ENCODE measurements at regions not wholly inside any gene's neighbourhood (a gene's known extent, or its start where the extent isn't known, plus 50 kb on each side); places are given as distances from the start of the nearest gene placed in this dataset.
"Not testable (repeated sequence)": the region's sequence is repeated elsewhere in the genome, so short reads cannot be mapped to it uniquely, and the experiment has no call there.

DNA sequence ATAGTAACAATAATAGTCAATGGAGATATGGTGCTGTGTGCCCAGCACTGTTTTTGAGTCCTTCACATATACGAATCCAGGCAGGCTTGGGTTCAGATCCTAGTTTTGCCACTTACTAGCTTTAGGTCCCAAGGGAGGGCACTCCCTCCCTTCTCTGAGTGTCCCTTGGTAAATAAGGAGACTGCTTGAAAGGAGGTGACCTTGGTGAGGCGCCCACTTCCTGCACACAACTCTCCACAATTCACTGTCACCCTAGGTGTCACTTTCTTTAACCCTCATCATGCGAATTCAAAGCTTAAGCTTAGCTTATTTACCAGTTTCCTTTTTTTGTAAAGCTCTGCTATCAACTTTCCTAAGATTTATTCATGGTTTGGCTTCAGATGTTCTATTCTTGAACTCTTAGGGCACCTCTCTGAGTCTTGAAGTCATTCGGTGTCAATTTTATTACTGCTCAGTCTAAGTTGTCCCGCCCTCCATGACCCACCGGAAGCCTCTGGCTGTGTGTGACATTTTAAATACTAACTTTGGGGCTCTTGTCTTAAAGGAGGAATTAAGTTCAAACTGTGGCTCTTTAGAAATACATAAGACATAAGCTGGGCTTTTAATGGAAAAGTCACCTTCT, 170.7 kb upstream of the ZNF618 start:
- FAIRE-seq = no peak

DNA sequence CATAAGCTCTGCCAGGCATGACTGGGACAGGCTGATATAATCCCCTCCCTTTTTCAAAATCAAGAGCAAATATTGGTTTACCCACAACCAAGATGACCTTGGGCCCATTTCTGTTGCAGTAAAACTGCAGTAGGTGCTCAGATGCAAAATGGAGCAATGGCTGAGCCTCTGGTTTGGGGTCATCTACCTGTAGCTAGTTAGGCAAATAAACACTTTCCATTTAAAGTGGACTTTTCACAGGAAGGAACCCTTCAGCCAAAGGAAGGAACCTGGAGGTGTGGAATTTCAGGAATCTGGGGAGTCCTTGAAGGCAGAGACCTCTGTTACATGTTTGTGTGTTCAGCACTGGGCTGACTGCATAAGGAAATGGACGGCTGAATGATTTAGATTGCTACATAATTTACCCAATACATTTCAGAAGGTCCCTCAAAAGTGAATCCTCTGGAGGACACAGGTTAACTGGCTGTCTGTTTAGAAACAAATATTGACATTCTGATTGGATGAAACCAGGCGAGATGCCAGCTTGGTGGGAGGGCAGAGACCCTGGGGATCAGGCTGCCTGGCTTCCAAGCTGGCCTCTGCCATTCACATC, 170.1 kb upstream of the ZNF618 start:
- no peak for FAIRE-seq

DNA sequence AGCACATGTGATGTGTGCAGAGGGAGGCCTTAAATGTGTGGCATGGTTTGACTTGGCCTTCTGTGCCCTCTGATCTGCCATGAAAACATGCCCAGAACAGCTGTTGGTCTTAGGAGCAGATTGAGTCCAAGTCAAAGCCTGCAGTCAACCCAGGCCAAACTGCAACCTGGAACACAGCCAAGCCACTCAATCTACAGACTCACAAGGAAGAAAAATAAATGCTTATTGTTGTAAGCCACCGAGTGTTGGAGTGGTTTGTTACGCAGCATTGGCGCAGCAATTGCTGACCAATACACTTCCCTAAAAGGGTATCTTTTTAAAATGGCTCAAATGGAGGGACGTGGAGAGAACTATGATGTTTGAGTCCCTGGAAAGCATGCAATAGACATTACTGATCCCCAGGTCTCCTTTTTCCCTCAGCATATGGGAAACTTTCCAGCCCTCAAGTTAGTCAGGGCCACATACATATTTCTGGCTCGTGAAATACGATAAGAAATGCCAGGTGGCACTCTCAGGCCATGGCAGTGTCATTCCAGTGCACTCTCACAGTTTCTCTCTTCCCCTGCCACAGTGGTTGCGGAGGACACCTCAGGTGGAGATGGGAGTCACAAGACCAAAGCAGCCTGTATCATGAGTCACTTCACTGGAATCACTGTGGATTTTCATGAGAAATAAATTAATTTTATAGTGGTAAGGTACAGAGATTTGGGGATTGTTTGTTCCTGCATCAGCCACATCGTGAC, 168.0 kb upstream of the ZNF618 start:
- no peak for FAIRE-seq

DNA sequence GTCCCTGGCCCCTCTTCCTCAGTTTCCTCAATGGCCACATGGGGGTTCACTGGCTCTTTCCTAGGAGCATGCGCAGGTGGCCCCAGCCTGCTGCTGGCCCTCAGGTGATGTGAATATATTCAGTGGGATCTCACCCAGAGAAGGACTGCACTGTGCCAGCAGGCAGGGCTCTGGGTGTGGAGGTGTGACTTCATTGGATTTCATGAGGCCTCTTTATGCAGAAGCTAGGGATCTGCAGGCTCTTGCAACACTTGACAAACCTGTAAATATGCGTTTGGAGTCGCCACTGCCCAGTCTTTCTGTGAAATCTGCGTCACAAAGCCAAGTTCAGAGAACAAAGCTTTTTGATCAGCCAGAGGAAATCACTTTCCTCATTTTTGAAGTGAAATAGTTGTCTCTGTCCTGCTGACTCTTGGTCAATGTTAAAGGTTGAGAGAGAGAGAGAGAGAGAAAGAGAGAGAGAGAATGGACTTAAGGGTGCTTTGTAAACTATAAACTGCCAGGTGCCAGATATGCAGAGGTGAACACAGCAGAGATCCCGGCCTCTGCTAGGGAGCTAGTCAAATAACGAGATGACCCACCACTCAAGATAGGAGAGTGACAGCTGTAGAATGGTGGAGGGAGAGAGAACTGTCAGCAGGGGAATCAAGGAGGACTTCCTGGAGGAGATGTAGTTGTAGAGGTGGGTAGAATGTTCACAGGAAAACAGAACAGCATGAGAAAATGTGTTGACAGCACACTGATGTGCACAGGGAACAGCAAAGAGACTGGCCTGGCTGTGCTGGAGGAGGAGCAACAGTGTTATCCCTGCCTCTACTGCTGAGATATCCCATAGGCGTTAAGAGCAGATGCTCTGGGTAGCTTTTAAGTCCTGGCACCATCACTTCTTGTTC, 167.0 kb upstream of the ZNF618 start:
- FAIRE-seq = no peak

DNA sequence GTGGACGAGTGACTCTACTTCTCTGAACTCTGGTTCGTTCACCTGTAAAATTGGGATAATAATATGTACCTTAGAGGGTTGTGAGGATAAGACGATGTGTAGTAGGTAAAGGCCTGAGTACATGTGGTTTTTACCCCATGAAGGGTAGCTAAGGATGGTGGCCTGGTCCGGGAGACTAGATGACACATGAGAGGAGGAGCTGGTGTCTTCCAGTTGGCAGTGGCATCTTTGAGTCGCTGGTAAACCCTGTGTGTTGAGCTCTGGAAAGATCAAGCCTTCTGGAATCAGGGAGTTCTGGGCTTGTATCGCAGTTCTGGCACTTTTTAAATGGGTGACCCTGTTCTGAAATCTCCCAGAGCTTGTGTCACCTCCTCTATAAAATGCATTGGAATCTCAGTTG, 166.4 kb upstream of the ZNF618 start:
- FAIRE-seq = no peak

DNA sequence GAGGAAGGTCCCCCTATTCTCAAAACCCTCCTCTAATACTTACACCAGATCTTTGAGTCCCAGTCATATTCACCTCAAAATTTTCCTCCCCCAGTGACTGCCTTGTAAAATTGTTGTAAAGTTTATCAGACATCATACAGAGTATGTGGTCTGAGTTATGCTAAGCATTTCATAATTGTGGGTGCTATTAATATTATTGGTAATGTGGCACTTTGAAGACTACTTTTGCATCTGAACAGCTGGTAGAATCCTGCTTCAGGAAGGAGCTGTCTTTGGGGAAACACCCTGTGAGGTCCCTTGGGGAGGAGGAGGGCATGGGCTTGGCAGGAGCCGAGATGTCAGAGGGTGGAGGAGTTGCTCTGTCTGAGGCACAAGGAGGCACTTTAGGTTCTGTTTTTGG, 164.9 kb upstream of the ZNF618 start:
- no peak for FAIRE-seq

DNA sequence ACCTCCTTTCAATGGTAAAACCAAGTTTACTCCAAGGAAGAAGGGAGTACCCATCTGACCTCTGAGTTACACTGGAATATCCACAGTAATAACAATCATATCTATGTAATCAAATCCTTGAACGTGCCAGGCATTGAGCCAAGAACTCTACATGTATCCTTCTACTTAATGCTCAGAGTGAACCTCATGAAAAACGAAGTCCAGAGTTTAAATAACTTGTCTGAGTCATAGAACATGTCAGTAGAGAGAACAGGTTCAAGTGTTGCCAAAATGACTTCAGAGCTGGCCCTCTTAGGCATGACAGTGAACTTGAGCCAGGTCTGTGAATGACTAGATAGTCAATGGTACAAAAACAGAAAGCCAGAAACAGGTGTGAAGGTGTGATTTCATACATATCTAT, 164.1 kb upstream of the ZNF618 start:
- no peak for FAIRE-seq

DNA sequence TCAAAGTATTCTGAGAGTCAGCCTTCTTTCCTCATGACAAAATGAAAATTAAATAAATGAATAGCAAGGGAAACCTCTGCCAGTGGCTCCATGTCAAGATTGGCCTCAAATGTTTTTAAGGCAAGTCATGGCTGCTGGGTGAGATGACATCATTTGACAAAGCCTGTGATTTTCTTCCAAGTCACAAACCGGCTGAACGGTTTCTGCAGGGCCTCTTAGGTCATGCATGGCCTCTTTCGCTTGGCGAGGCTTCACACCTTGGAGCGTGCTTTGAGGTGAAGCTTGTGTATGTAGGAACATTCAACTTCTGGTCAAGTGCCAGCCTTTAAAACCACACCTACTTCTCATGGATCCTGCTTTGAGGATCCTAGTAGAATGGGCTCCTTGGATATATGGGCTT, 161.0 kb upstream of the ZNF618 start:
- no peak for FAIRE-seq

DNA sequence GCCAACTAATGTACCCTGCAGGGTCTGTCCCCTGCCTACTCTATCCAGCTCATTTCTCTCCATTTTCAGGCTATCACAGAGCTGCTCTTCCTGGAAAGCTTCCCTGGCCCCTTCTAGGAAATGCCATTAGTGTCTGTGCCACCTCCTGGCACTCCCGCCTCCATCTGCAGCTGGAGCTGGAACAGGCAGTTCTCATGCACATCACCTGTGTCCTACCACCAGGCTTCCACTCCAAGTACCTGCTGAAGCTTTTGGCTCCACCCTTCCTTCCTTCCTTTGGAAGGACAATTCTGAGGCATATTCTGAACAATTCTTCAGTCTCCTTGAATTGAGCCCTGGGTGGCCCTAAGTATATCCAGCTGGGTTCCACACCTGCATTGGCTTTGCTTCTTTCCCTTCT, 156.2 kb upstream of the ZNF618 start:
- FAIRE-seq = no peak

DNA sequence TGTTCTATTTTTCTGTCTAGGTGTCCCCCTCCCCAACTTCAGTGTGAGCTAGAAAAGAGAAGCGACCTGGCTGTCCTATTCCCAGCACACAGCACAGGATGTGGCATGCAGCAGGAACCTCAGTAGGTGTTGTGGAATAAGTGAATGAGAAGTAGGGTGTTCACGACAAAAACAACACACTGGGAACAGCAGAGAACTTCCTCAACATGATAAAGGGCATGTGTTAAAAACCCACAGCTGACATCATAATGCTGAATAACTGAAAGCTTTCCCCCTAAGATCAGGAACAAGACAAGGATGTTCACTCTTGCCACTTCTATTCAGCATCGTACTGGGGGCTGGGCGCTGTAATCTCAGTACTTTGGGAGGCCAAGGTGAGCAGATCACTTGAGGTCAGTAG, 155.6 kb upstream of the ZNF618 start:
- no peak for FAIRE-seq

DNA sequence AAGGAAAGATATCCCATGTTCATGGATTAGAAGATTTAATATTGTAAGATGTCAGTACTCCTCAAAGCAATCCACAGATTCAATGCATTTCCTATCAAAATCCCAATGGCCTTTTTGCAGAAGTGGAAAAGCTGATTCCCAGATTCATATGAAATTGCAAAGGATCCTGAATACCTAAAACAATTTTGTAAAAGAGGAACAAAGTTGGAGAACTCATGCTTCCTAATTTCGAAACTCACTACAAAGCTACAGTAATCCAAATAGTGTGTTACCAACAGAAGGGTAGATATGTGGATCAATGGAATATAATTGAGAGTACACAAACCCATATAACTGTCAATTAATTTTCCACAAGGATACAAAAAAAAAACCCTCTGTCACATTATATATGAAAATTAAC, 154.3 kb upstream of the ZNF618 start:
- FAIRE-seq = no peak

DNA sequence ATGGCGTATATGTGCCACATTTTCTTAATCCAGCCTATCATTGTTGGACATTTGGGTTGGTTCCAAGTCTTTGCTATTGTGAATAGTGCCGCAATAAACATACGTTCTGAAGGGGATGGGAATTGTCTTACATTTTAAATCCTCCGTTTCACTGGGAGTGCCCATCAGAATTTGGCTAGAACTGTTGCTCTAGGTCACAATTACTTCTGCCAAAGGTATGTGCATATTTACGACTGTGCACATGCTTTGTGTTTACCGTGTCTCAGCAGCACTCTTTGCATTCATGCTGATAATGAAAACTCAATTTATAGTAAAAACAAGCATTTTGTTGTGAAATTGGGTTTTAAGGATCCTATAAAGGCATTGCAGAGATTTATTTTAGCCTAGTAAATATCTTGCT, 151.9 kb upstream of the ZNF618 start:
- FAIRE-seq = no peak

DNA sequence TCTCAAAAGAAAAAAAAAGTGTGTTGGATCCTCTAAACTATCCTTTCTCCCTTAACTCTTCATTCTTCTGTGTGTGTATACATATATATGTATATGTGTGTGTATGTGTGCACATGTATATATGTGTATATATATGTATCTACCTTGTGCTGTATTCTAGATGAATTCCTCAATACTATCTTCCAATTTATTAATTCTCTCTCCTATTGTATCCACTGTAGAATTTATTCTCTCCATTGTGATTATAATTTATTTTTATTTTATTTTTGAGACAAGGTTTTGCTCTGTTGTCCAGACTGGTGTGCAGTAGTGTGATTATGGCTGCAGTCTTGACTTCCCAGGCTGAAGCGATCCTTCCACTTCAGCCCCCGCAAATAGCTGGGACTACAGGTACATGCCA, 147.1 kb upstream of the ZNF618 start:
- no peak for FAIRE-seq

DNA sequence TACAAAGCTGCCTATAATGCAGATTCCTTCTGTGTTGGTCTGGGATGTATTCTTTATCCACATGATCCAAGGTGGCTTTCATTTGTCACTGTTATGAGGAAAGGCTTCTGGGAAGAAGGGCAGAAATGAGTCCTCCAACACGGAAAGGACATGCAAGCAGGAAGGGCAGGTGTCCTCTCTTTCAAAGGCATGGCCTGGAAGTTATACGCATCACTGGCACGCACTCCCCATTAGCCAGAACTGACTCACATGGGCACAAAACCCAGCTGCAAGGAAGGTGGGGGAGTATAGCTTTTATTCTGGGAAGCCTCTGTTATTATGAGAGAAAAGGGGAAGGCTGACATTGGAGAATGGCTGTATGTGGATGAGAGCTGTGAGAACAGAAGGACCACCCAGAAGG, 141.3 kb upstream of the ZNF618 start:
- FAIRE-seq = no peak

DNA sequence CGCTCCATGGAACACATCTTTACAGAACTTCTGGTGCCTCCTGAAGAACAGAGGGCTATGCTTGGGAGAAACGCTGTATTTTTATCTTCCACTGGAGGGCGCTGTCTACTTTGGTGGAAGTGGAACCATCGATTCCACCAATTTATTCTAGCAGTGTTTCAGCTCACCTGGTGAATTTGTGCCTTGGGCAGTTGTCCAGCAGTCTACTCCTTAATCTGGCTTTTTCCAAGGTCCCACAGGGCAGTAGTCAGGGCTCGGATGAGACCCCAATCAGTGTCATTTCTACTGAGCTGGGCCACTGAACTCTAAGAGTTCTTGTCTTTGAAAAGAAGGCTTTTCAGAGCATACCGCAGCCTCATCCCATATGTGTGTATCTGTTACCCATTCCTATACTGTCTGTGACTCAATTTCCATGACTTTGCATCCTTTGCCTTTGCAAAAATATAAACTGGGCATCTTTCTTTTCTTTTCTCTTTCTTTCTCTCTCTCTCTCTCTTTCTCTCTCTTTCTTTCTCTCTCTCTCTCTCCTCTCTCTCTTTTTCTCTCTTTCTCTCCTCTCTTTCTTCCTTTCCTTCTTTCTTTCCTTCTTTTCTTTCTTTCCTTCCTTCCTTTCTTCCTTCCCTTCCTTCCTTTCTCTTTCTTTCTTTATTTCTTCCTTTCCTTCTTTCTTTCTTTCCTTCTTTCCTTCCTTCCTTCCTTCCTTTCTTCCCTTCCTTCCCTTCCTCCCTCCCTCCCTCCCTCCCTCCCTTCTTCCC, 138.4 kb upstream of the ZNF618 start:
- FAIRE-seq = peak; percentile 59

DNA sequence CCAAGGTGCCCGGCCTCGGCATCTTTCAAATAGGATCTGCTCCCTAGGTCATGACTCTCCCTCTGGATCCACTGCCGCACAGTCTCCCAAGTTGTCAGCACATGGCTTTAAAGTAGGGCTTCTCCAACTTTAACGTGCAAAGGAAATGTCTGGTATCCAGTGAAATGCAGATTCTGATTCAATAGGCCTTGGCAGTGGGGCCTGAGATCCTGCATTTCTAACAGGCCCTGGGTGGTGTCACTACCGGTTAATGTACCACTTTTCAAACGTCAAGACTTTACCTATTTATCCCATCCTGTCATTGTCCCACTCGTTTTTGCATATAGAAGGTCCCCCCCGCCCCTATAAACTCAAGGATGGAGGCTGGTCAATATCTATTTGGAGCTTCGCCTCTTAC, 137.6 kb upstream of the ZNF618 start:
- no peak for FAIRE-seq

DNA sequence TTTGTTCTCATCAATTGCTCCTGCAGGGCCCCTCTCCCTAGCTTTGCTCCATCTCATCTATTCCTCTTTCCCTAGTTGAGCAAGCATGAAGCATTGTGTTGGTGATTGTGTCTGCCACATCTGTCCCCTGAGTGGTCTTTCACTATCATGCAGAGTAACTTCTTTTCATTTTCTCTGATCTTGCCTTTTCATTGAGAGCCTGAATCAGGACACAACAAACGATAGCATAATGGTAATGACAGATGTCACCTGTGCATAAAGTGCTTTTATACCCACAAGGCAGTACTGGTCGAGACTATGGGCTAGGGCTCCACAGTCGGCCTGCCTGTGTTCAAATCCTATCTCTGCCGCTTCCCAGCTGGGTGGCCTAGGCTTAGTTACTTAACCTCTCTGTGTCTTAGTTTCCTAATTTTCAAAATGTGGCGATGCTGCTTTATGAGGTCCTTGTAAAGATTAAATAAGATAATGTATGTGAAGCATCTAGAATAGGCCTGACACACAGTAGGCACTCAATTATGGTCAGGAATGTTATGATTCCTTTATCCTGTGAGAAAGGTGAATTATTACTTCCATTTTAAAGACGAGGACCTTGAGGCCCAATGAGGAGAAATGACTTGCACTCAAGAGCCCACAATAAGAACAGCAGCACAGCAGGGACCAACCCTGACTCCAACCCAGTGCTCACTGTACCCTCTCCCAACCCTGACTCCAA, 137.1 kb upstream of the ZNF618 start:
- no peak for FAIRE-seq

DNA sequence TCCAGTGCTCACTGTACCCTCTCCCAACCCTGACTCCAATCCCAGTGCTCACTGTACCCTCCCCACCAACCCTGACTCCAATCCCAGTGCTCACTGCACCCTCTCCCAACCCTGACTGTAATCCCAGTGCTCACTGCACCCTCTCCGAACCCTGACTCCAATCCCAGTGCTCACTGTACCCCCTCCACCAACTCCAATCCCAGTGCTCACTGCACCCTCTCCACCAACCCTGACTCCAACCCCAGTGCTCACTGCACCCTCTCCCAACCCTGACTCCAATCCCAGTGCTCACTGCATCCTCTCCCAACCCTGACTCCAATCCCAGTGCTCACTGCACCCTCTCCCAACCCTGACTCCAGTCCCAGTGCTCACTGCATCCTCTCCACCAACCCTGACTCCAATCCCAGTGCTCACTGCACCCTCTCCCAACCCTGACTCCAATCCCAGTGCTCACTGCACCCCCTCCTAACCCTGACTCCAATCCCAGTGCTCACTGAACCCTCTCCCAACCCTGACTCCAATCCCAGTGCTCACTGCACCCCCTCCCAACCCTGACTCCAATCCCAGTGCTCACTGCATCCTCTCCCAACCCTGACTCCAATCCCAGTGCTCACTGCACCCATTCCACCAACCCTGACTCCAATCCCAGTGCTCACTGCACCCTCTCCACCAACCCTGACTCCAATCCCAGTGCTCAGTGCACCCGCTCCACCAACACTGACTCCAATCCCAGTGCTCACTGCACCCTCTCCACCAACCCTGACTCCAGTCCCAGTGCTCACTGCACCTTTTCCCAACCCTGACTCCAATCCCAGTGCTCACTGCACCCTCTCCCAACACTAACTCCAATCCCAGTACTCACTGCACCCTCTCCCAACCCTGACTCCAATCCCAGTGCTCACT, 136.3 kb upstream of the ZNF618 start:
- not testable (repeated sequence) for FAIRE-seq

DNA sequence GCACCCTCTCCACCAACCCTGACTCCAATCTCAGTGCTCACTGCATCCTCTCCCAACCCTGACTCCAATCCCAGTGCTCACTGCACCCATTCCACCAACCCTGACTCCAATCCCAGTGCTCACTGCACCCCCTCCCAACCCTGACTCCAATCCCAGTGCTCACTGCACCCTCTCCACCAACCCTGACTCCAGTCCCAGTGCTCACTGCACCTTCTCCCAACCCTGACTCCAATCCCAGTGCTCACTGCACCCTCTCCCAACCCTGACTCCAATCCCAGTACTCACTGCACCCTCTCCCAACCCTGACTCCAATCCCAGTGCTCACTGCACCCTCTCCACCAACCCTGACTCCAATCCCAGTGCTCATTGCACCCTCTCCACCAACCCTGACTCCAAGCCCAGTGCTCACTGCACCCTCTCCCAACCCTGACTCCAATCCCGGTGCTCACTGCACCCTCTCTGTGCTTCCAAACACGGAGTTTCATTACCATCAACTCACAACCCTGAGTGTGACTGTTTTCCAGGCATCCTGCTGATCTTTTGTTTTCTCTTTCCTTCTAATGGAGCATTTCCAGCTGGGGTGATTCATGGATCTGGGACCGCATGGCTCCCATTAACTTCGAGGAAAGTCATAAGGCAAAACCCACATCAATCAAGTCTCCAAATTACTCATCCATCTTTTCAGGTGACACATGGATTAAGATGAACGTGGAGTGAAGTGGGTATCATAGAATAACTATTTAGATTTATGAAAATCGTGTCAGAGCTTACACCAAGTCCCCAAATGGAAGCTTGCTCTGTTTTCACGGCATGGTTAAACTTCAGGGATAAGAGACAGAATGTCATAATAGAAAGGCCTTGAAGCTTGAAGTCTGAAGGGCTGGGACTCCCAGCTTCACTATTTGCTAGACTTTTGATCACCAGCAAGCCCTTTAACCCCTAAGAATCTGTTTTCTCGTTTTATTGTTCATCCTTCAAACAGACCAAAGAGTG, 135.3 kb upstream of the ZNF618 start:
- FAIRE-seq = not testable (repeated sequence)
